K562 (cell line): ENCODE measurements at regions not wholly inside any gene's neighbourhood (a gene's known extent, or its start where the extent isn't known, plus 50 kb on each side); places are given as distances from the start of the nearest gene placed in this dataset.
A peak's percentile ranks its signal among the peaks of the same experiment; 100 is the strongest.

Experiments used
- BMI1 ChIP-seq: fragments of 150-350 bp; IDR thresholded peaks from 2 replicates; pipeline ENCODE4 v1.6.1; 2014; ENCODE audit warnings: low read length
- BRCA1 ChIP-seq, 2 experiments: fragments of 450-650 bp in 1 of 2; sonication (generic) in 1 of 2; formaldehyde crosslinking in 1 of 2; IDR thresholded peaks; 2 replicates each; pipeline versions ENCODE4 v1.5.0 to v1.6.1; 2017 to 2020; ENCODE audit warnings: mild to moderate bottlenecking in 1 of 2, missing genetic modification reagents in 1 of 2
- ETS1 ChIP-seq: conservative IDR thresholded peaks from 2 replicates; pipeline ENCODE4 v1.6.1; 2011; ENCODE audit warnings: low read depth, mild to moderate bottlenecking, low read length; ENCODE audit not compliant: control insufficient read depth
- ETV5 ChIP-seq: sonication (generic); formaldehyde crosslinking; IDR thresholded peaks from 2 replicates; pipeline ENCODE4 v1.4.0; 2020; ENCODE audit warnings: low read depth, mild to moderate bottlenecking, missing genetic modification reagents
- EZH2 ChIP-seq: IDR thresholded peaks from 2 replicates; pipeline ENCODE4 v1.6.1; 2012; ENCODE audit warnings: low read depth, mild to moderate bottlenecking, inconsistent platforms, low read length, borderline replicate concordance
- MAFF ChIP-seq: IDR thresholded peaks from 2 replicates; pipeline ENCODE4 v1.6.1; 2012; ENCODE audit warnings: low read length, improper control_type of control experiment
- MAZ ChIP-seq, 2 experiments: fragments of 450-650 bp in 1 of 2; sonication (generic) in 1 of 2; formaldehyde crosslinking; IDR thresholded peaks in 1 of 2; conservative IDR thresholded peaks in 1 of 2; 2 replicates each; pipeline versions ENCODE4 v1.4.0 to v1.5.0; 2020; ENCODE audit warnings: mild to moderate bottlenecking in 1 of 2, missing genetic modification reagents in 1 of 2
- PKNOX1 ChIP-seq: fragments of 450-650 bp; IDR thresholded peaks from 2 replicates; pipeline ENCODE4 v1.6.1; 2016
- PML ChIP-seq: IDR thresholded peaks from 2 replicates; pipeline ENCODE4 v1.6.1; 2012; ENCODE audit warnings: low read length, inconsistent platforms
- PTTG1 ChIP-seq: fragments of 450-650 bp; IDR thresholded peaks from 2 replicates; pipeline ENCODE4 v1.6.1; 2016; ENCODE audit warnings: low read depth, mild to moderate bottlenecking, missing genetic modification characterization, missing compliant biosample characterization
- RFX1 ChIP-seq: fragments of 450-650 bp; IDR thresholded peaks from 2 replicates; pipeline ENCODE4 v1.6.1; 2016; ENCODE audit warnings: mild to moderate bottlenecking, moderate library complexity
- SAP30 ChIP-seq: fragments of 200-600 bp; sonication (generic); IDR thresholded peaks from 2 replicates; pipeline ENCODE4 v1.6.1; 2012; ENCODE audit warnings: borderline replicate concordance, low read depth, mild to moderate bottlenecking, moderate library complexity, low read length, control low read depth, inconsistent platforms; ENCODE audit not compliant: insufficient read depth, poor library complexity, severe bottlenecking
- TCF3 ChIP-seq: sonication (generic); formaldehyde crosslinking; IDR thresholded peaks from 2 replicates; pipeline ENCODE4 v1.4.0; 2020; ENCODE audit warnings: mild to moderate bottlenecking, missing genetic modification reagents
- ZBTB12 ChIP-seq: fragments of 250-450 bp; sonication (Bioruptor Pico); IDR thresholded peaks from 2 replicates; pipeline ENCODE4 v1.4.0; 2020
- ZNF395 ChIP-seq: fragments of 200-800 bp; sonication (Bioruptor generic); IDR thresholded peaks from 2 replicates; pipeline ENCODE4 v1.6.1; 2017; ENCODE audit warnings: missing genetic modification characterization, missing compliant biosample characterization
- TF ChIP-seq, protein P1 (sequence below): sonication (generic); formaldehyde crosslinking; IDR thresholded peaks from 2 replicates; pipeline ENCODE4 v1.8.1; 2023; ENCODE audit warnings: missing genetic modification reagents, mild to moderate bottlenecking, borderline replicate concordance
- TF ChIP-seq, protein P2 (sequence below): fragments of 250-450 bp; sonication (Bioruptor Pico); IDR thresholded peaks from 2 replicates; pipeline ENCODE4 v1.5.1; 2021; ENCODE audit warnings: mild to moderate bottlenecking

GRCh38 chr17:62187681-62188080, 122.6 kb upstream of the MED13 start (continued):
- TF ChIP-seq BRCA1 (IDR thresholded peaks at IDR 0.05) (no peak), BRCA1 (CRISPR knock-in tag; IDR thresholded peaks at IDR 0.05) (no peak), TCF3 (peak; percentile 89), PML (peak; percentile 66; the same call in 1 of the 2 replicates), BMI1 (no peak), RFX1 (peak; percentile 75), ZNF395 (peak; percentile 68), EZH2 (no peak), PTTG1 (tag) (no peak), ETS1 (no peak), SAP30 (no peak), PKNOX1 (peak; percentile 65), ZBTB12 (CRISPR knock-in tag) (no peak), MAFF (no peak), MAZ (CRISPR knock-in tag; conservative IDR thresholded peaks at IDR 0.05 in 1 of 2, IDR thresholded peaks at IDR 0.05 in 1 of 2) (no peak), ETV5 (CRISPR knock-in tag) (peak; percentile 77)
- TF ChIP-seq, protein P1, sequence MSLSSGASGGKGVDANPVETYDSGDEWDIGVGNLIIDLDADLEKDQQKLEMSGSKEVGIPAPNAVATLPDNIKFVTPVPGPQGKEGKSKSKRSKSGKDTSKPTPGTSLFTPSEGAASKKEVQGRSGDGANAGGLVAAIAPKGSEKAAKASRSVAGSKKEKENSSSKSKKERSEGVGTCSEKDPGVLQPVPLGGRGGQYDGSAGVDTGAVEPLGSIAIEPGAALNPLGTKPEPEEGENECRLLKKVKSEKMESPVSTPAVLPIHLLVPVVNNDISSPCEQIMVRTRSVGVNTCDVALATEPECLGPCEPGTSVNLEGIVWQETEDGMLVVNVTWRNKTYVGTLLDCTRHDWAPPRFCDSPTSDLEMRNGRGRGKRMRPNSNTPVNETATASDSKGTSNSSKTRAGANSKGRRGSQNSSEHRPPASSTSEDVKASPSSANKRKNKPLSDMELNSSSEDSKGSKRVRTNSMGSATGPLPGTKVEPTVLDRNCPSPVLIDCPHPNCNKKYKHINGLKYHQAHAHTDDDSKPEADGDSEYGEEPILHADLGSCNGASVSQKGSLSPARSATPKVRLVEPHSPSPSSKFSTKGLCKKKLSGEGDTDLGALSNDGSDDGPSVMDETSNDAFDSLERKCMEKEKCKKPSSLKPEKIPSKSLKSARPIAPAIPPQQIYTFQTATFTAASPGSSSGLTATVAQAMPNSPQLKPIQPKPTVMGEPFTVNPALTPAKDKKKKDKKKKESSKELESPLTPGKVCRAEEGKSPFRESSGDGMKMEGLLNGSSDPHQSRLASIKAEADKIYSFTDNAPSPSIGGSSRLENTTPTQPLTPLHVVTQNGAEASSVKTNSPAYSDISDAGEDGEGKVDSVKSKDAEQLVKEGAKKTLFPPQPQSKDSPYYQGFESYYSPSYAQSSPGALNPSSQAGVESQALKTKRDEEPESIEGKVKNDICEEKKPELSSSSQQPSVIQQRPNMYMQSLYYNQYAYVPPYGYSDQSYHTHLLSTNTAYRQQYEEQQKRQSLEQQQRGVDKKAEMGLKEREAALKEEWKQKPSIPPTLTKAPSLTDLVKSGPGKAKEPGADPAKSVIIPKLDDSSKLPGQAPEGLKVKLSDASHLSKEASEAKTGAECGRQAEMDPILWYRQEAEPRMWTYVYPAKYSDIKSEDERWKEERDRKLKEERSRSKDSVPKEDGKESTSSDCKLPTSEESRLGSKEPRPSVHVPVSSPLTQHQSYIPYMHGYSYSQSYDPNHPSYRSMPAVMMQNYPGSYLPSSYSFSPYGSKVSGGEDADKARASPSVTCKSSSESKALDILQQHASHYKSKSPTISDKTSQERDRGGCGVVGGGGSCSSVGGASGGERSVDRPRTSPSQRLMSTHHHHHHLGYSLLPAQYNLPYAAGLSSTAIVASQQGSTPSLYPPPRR (CRISPR knock-in tag), result no peak
- TF ChIP-seq, protein P2, sequence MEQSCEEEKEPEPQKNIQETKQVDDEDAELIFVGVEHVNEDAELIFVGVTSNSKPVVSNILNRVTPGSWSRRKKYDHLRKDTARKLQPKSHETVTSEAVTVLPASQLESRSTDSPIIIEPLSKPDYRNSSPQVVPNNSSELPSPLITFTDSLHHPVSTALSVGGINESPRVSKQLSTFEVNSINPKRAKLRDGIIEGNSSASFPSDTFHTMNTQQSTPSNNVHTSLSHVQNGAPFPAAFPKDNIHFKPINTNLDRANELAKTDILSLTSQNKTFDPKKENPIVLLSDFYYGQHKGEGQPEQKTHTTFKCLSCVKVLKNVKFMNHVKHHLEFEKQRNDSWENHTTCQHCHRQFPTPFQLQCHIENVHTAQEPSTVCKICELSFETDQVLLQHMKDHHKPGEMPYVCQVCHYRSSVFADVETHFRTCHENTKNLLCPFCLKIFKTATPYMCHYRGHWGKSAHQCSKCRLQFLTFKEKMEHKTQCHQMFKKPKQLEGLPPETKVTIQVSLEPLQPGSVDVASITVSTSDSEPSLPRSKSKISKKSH (CRISPR knock-in tag), result no peak
